ENCODE measurements at regions not wholly inside any gene's neighbourhood (a gene's known extent, or its start where the extent isn't known, plus 50 kb on each side); places are given as distances from the start of the nearest gene placed in this dataset.

DNA sequence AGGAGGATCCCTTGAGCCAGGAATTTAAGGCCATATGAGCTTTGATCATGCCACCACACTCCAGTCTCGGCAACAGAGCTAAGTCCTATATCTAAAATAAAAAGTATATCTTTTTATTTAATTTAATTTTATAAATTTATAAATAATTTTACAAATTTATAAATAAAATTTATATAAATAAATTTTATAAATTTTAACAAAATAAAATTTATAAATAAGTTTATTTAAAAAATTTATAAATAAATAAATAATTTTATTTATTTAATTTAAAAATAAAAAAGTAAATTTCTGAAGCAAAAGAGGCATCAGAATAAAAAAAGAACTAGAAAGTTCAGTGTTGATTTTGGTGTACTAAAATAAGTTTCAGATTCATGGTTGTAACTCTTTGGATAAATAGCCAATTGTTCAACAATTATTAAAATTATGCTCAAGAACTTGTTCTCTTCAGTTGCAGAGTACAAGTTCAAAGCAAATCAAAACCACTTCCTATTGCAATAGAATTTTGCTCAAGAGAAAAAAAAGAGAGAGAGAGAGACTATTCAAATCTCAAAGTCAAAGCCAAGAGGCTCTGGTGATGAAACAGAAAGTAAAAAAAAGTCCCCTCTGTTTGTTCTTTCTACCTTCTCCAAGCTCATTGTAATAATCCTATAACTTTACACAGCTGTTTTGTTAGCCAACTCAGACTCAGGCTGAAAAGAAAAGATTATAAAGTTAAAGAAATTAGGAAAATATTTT, 547.5 kb upstream of the ADGRB3 start (continued):
- no peak for TF ChIP-seq BMI1 (IDR thresholded peaks at IDR 0.05; ENCODE audit: borderline replicate concordance)
- TF ChIP-seq GABPA (IDR thresholded peaks at IDR 0.05; ENCODE audit: low read depth) = peak; percentile 36; the same call in 1 of the 2 replicates
- peak in 1 of 2 experiments; percentile 23; a peak in 1 of 4 replicates for TF ChIP-seq EP300 (IDR thresholded peaks at IDR 0.05; ENCODE audit: borderline replicate concordance in 1 of 2, control insufficient read depth in 1 of 2, low read depth in 2 of 2, low read length in 2 of 2)

DNA sequence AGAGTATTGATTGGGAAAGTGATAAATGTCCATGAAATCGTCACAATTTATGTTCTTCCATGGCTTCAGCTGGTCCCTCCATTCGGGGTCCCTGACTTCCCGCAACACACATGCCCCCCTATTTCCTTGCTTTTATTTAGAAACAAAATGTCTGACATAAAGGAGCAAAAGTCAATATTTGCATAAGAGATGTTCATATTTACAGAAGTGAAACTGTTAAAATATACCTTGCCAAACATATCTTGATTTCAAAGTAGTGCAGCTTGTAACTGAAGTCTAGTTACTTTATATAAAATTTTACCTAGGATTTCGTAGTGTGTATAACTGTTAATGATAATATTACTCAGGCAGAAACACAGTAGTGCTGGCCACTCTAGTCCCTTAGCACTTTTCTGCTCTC, 548.9 kb upstream of the ADGRB3 start:
- peaks cover 2% of the 10 kb centered on the region; the same call in 2 of the 3 replicates for H3K9me3 ChIP-seq (replicated peaks; ENCODE audit: control insufficient read depth, insufficient read depth, low read length)
- CTCF ChIA-PET = interaction anchor here (0.6 to 1.7 kb wide), 3 partner anchors 141 to 414 kb away, joined by 3 read pairs; no protein-coding TSS in a partner anchor
- BruUV-seq (replicated peaks) = no TSS peak

More for the DNA sequence above, 548.9 kb upstream of the ADGRB3 start:
- H3K4me1 ChIP-seq (ENCODE audit: control insufficient read depth, insufficient read depth, low read length) = peaks cover 3% of the 10 kb centered on the region; the same call in 1 of the 2 replicates
- H3K27ac ChIP-seq (ENCODE audit: control insufficient read depth, insufficient read depth) = no peak overlapping the region
- no peaks in the 10 kb centered on the region for H3K36me3 ChIP-seq (ENCODE audit: control insufficient read depth in 2 of 2, insufficient read depth in 2 of 2, low read length in 1 of 2)
- FAIRE-seq = no peak
- no peak overlapping the region for H3K9ac ChIP-seq (ENCODE audit: control insufficient read depth, insufficient read depth, low read length)
- 16% methylated on average over 4 of the region's 4 CpGs for WGBS (ENCODE audit: insufficient coverage, insufficient replicate concordance, low lambda C conversion rate, missing lambda C conversion rate)
- peak; percentile 61 for ATAC-seq
- H2AFZ ChIP-seq (ENCODE audit: control insufficient read depth, low read depth, low read length) = no peak overlapping the region; the same call in 1 of the 2 replicates
- TF ChIP-seq, protein P1, sequence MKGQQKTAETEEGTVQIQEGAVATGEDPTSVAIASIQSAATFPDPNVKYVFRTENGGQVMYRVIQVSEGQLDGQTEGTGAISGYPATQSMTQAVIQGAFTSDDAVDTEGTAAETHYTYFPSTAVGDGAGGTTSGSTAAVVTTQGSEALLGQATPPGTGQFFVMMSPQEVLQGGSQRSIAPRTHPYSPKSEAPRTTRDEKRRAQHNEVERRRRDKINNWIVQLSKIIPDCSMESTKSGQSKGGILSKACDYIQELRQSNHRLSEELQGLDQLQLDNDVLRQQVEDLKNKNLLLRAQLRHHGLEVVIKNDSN (IDR thresholded peaks at IDR 0.05; ENCODE audit: borderline replicate concordance, extremely low read length, insufficient read depth, low read depth, low read length) = no peak
- peak; percentile 44; the same call in 1 of the 3 replicates for TF ChIP-seq POU2F2 (IDR thresholded peaks at IDR 0.05; ENCODE audit: borderline replicate concordance, low read depth, low read length)
- TF ChIP-seq SPI1 (IDR thresholded peaks at IDR 0.05; ENCODE audit: borderline replicate concordance, insufficient read depth, low read depth, low read length) = peak; percentile 70; the same call in 1 of the 2 replicates
- no peak for TF ChIP-seq SREBF2 (IDR thresholded peaks at IDR 0.05; ENCODE audit: low read length)
- 0 out of 2 replicates have a peak, but pooled peaks have one; percentile 56 for TF ChIP-seq YY1 (IDR thresholded peaks at IDR 0.05; ENCODE audit: low read depth, low read length)
- TF ChIP-seq CBFB (IDR thresholded peaks at IDR 0.05; ENCODE audit: low read depth) = no peak
- no peak overlapping the region for H3K4me2 ChIP-seq (ENCODE audit: control insufficient read depth, insufficient read depth)
- no peaks in the 10 kb centered on the region for H4K20me1 ChIP-seq (ENCODE audit: control insufficient read depth, insufficient read depth)
- intact Hi-C loops (cut with micrococcal nuclease; ENCODE audit: unreplicated experiment) (loop anchor here (5.0 kb wide), 1 partner anchor 71 kb away; no protein-coding TSS in a partner anchor), in situ Hi-C loops (cut with MboI) (no loop called here)
- no peaks in the 10 kb centered on the region for H3K27me3 ChIP-seq (replicated peaks in 1 of 2; ENCODE audit: control insufficient read depth in 2 of 2, insufficient read depth in 2 of 2, low read length in 1 of 2)
- H3K4me3 ChIP-seq = no peak overlapping the region
- SMC1A ChIA-PET (ENCODE audit: uncharacterized antibody, unreplicated experiment) = interaction anchor here (0.8 kb wide), 1 partner anchor 10 kb away, joined by 4 read pairs; no protein-coding TSS in a partner anchor
- POLR2A ChIA-PET = no interaction called here
- no peak for DNase-seq (ENCODE audit: low read depth, low spot score)
- H3K79me2 ChIP-seq (ENCODE audit: control insufficient read depth, insufficient read depth, low read length) = no peaks in the 10 kb centered on the region
- RAD21 ChIA-PET (ENCODE audit: unreplicated experiment) = interaction anchor here (3.5 kb wide), 1 partner anchor 26 kb away, joined by 18 read pairs; no protein-coding TSS in a partner anchor
